Activated B cell treated with CpG ODN at 0.5 μM for 24 hours (primary cell): ENCODE measurements at regions not wholly inside any gene's neighbourhood (a gene's known extent, or its start where the extent isn't known, plus 50 kb on each side); places are given as distances from the start of the nearest gene placed in this dataset.
"Not testable (repeated sequence)": the region's sequence is repeated elsewhere in the genome, so short reads cannot be mapped to it uniquely, and the experiment has no call there.

Source experiments
- ATAC-seq: fragments of 200-7000 bp; cut with Tn5 transposase; one replicate; pipeline ENCODE4 v1.10.0; 2021; ENCODE audit warnings: low read depth, mild to moderate bottlenecking, moderate library complexity
- CTCF ChIA-PET: fragments of 350-600 bp; sonication (Branson Sonifier 250); formaldehyde crosslinking; loops from one replicate; lab custom pipeline; 2021; ENCODE audit warnings: antibody characterized with exemption; lab: Charles Lee
- POLR2A ChIA-PET: fragments of 350-600 bp; sonication (Branson Sonifier 250); formaldehyde crosslinking; loops from one replicate; lab custom pipeline; 2021; ENCODE audit warnings: antibody characterized with exemption; lab: Charles Lee
- DNase-seq: peaks from one replicate; pipeline ENCODE4 v3.0.0; 2022
- H3K27ac Mint-ChIP-seq: one replicate; pipeline ENCODE4 v1.8.0; 2020; ENCODE audit warnings: mixed read lengths
- H3K27me3 Mint-ChIP-seq: one replicate; pipeline ENCODE4 v1.8.0; 2021; ENCODE audit warnings: mixed read lengths
- H3K36me3 Mint-ChIP-seq: one replicate; pipeline ENCODE4 v1.8.0; 2021; ENCODE audit warnings: low read depth, mixed read lengths
- H3K4me1 Mint-ChIP-seq: one replicate; pipeline ENCODE4 v1.8.0; 2021; ENCODE audit warnings: mixed read lengths
- H3K4me3 Mint-ChIP-seq: one replicate; pipeline ENCODE4 v1.8.0; 2020; ENCODE audit warnings: mild to moderate bottlenecking, mixed read lengths
- H3K9me3 Mint-ChIP-seq: one replicate; pipeline ENCODE4 v1.8.0; 2020; ENCODE audit warnings: mixed read lengths
- intact Hi-C: fragments of 100-400 bp; cut with micrococcal nuclease; formaldehyde crosslinking; loops from one replicate; pipeline ENCODE4 v1.15.1; 2024
- TF ChIP-seq, protein P1 (sequence below): fragments of 200-600 bp; IDR thresholded peaks from one replicate; pipeline ENCODE4 v1.8.0; 2022; ENCODE audit warnings: antibody characterized with exemption, mild to moderate bottlenecking

GRCh38 chr4:20017777-20018115 lies 234.0 kb upstream of the SLIT2 start:
- CTCF ChIA-PET = no interaction called here
- H3K9me3 Mint-ChIP-seq = no peaks in the 10 kb centered on the region
- no peak overlapping the region for H3K27ac Mint-ChIP-seq
- no peak overlapping the region for H3K4me3 Mint-ChIP-seq
- no peaks in the 10 kb centered on the region for H3K27me3 Mint-ChIP-seq
- POLR2A ChIA-PET = no interaction called here
- ATAC-seq = no peak
- intact Hi-C loops = no loop called here
- H3K4me1 Mint-ChIP-seq = no peaks in the 10 kb centered on the region
- TF ChIP-seq, protein P1, sequence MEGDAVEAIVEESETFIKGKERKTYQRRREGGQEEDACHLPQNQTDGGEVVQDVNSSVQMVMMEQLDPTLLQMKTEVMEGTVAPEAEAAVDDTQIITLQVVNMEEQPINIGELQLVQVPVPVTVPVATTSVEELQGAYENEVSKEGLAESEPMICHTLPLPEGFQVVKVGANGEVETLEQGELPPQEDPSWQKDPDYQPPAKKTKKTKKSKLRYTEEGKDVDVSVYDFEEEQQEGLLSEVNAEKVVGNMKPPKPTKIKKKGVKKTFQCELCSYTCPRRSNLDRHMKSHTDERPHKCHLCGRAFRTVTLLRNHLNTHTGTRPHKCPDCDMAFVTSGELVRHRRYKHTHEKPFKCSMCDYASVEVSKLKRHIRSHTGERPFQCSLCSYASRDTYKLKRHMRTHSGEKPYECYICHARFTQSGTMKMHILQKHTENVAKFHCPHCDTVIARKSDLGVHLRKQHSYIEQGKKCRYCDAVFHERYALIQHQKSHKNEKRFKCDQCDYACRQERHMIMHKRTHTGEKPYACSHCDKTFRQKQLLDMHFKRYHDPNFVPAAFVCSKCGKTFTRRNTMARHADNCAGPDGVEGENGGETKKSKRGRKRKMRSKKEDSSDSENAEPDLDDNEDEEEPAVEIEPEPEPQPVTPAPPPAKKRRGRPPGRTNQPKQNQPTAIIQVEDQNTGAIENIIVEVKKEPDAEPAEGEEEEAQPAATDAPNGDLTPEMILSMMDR = no peak
- DNase-seq = no peak
- H3K36me3 Mint-ChIP-seq = no peaks in the 10 kb centered on the region

GRCh38 chr4:20017070-20017776 lies 234.5 kb upstream of the SLIT2 start:
- H3K36me3 Mint-ChIP-seq = no peaks in the 10 kb centered on the region
- intact Hi-C loops = no loop called here

DNA sequence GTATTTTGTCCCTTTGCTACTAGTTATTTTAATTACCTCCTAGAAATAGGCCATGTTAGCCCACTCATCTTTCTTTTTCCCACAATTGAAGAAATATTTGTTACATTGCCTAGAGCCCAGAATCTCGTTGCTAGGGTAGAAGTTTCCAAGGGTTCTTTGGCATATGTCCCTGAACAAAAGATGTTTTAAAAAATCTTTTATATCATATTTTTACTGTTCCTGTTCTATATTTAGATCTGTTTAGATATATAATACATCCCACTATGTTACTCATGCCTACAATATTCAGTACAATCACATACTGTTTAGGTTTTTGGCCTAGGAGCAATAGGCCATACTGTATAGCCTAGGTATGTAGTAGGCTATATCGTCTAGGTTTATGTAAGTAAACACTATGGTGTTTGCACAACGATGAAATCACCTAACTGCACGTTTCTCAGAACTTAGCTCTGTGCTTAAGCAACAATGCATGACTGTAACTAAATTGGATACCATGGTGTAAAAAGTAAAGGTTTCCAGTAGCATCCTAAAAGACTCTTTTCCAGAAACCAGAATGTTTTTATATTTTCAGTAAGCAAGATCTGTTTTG lies 236.0 kb upstream of the SLIT2 start:
- ATAC-seq (no peak), DNase-seq (no peak)
- Mint-ChIP-seq H3K27ac (no peak overlapping the region), H3K36me3 (no peaks in the 10 kb centered on the region), H3K27me3 (no peaks in the 10 kb centered on the region), H3K4me3 (no peak overlapping the region), H3K4me1 (no peaks in the 10 kb centered on the region), H3K9me3 (no peaks in the 10 kb centered on the region)
- POLR2A ChIA-PET = no interaction called here
- TF ChIP-seq, protein P1 = no peak
- CTCF ChIA-PET = no interaction called here
- intact Hi-C loops = no loop called here

More at GRCh38 chr4:20017070-20017776, 234.5 kb upstream of the SLIT2 start:
- TF ChIP-seq, protein P1 = no peak
- POLR2A ChIA-PET = no interaction called here
- Mint-ChIP-seq H3K27me3 (no peaks in the 10 kb centered on the region), H3K27ac (no peak overlapping the region), H3K9me3 (no peaks in the 10 kb centered on the region), H3K4me1 (no peaks in the 10 kb centered on the region), H3K4me3 (no peak overlapping the region)
- DNase-seq (no peak), ATAC-seq (no peak)
- CTCF ChIA-PET = no interaction called here

DNA sequence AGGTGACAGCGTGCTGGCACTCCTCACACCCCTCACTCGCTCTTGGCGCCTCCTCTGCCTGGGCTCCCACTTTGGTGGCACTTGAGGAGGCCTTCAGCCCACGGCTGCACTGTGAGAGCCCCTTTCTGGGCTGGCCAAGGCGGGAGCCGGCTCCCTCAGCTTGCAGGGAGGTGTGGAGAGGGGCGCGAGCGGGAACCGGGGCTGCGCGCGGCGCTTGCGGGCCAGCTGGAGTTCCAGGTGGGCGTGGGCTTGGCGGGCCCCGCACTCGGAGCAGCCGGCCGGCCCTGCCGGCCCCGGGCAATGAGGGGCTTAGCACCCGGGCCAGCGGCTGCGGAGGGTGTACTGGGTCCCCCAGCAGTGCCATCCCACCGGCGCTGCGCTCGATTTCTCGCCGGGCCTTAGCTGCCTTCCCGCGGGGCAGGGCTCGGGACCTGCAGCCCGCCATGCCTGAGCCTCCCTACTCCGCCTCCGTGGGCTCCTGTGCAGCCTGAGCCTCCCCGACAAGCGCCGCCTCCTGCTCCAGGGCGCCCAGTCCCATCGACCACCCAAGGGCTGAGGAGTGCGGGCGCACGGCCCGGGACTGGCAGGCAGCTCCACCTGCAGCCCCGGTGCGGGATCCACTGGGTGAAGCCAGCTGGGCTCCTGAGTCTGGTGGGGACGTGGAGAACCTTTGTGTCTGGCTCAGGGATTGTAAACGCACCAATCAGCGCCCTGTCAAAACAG lies 247.7 kb upstream of the SLIT2 start:
- H3K27ac Mint-ChIP-seq, POLR2A ChIA-PET, H3K4me3 Mint-ChIP-seq, H3K9me3 Mint-ChIP-seq, CTCF ChIA-PET, H3K4me1 Mint-ChIP-seq, DNase-seq, H3K27me3 Mint-ChIP-seq, H3K36me3 Mint-ChIP-seq, intact Hi-C loops, ATAC-seq: not testable (repeated sequence)

- Mint-ChIP-seq H3K36me3 (no peaks in the 10 kb centered on the region), H3K9me3 (peaks cover 3% of the 10 kb centered on the region), H3K4me1 (no peaks in the 10 kb centered on the region), H3K27ac (no peak overlapping the region), H3K27me3 (no peaks in the 10 kb centered on the region), H3K4me3 (no peak overlapping the region)
- ATAC-seq (no peak), DNase-seq (no peak)
- ChIA-PET CTCF (no interaction called here), POLR2A (no interaction called here)
- TF ChIP-seq, protein P1 = no peak
- intact Hi-C loops = no loop called here
These were observed 251.8 kb upstream of the SLIT2 start for GRCh38 chr4:19999775-20000414.
